AG10803 (cell line): ENCODE measurements at regions not wholly inside any gene's neighbourhood (a gene's known extent, or its start where the extent isn't known, plus 50 kb on each side); places are given as distances from the start of the nearest gene placed in this dataset.

Experiments used
- DNase-seq: peaks from one replicate; pipeline ENCODE4 v3.0.0; 2010; ENCODE audit warnings: low read depth
- H3K4me3 ChIP-seq: 2 replicates; pipeline ENCODE4 v1.5.1; 2011; ENCODE audit warnings: mild to moderate bottlenecking, low read length, control low read depth
- TF ChIP-seq, protein P1 (sequence below): conservative IDR thresholded peaks from 2 replicates; pipeline ENCODE4 v1.5.1; 2011; ENCODE audit warnings: mild to moderate bottlenecking, low read length, control low read depth, inconsistent platforms

DNA sequence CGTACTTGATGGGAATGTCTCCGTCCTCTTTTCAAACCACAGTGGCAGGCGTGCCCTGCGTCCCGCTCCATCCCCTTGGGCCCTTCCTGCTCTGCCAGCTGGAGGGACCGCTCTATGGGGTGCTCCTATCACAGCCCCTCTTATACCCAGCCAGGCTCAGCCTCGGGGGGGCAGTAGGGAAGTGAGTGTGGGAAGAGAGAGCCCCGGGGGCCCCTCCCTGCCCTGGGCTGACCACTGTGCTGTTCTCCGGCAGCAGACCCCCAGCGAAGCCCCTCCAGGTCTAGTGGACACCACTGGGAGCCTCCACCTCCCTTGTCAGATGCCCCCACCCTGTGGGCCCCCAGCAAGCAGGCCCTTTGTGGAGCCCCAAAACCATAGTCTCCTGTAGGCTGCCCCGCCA is 572.5 kb downstream of the BRD1 start:
- H3K4me3 ChIP-seq, result no peak overlapping the region
- TF ChIP-seq, protein P1, sequence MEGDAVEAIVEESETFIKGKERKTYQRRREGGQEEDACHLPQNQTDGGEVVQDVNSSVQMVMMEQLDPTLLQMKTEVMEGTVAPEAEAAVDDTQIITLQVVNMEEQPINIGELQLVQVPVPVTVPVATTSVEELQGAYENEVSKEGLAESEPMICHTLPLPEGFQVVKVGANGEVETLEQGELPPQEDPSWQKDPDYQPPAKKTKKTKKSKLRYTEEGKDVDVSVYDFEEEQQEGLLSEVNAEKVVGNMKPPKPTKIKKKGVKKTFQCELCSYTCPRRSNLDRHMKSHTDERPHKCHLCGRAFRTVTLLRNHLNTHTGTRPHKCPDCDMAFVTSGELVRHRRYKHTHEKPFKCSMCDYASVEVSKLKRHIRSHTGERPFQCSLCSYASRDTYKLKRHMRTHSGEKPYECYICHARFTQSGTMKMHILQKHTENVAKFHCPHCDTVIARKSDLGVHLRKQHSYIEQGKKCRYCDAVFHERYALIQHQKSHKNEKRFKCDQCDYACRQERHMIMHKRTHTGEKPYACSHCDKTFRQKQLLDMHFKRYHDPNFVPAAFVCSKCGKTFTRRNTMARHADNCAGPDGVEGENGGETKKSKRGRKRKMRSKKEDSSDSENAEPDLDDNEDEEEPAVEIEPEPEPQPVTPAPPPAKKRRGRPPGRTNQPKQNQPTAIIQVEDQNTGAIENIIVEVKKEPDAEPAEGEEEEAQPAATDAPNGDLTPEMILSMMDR, result no peak

DNA sequence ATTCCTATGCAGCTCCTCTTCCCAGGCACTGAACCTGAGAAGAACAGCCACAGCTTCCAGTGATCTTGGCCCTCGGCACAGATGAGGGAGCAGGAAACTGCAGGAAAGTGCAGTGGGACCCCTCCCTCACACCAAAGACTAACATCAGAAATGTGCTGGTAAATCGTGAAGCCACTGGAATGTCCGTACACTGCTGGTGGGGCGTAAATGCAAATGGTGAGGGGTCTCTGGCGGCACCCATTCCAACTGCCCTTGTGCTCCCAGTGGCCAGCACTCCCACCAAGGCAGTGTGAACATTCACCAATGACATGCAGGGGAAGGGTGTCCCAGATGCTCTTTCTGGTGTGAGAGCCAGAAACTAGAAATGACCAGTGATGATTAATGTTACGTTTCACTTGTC is 574.0 kb downstream of the BRD1 start:
- TF ChIP-seq, protein P1, result no peak
- H3K4me3 ChIP-seq, result no peak overlapping the region
- DNase-seq, result no peak

More for the DNA sequence above, 572.5 kb downstream of the BRD1 start:
- DNase-seq, result no peak

DNA sequence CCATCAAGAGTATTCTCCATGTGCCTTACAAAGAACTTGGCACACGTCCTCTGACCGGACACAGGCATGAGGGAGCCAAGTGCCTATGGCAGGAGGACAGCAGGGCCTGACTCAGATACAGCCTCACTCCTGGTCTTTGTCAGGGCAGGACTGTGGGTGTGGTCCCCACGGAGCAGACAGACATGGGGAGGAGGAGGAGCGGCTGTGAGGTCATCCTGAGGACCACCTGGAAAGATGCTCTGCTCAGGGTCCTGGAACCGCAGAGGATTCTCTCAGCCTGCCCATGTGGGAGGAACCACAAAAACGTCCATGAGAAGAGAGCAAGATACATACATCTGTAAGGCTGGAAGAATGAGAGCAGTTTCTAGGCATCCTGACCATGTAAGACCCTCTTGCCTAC is 576.3 kb downstream of the BRD1 start:
- H3K4me3 ChIP-seq, result no peak overlapping the region
- DNase-seq, result no peak
- TF ChIP-seq, protein P1, result no peak

DNA sequence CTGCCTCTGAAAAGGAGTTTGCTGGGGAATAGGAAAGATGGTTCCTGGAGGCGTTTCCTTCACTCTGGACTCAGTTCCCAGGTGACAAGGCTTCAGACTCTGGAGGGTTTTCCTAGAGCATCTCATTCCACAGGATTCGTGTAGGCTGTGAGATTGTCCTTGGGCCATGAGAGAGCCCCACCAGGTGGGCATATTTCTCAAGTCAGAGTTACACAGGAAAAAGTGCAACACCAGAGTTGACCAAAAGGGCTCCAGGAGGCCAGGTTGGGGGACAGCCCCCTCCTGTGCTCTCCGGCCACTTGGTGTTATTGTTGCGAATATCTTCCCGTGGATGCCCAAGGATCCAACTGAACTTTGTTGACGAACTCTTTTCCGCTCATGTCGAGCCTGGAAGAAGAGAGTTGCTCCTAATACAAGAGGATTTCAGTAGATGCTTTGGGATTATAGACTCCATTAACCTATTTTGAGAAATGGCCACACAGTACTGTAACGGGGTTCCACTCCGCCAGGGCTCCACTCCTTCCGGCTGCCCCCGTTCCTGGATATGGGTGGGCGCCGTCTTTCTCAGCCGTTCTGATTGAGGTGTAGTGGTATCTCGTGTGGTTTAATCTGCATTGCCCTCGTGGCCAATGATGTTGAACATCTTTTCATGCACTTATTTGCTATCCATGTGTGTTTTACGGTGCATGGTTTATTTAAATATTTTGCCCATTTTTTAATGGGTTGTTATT is 580.3 kb downstream of the BRD1 start:
- H3K4me3 ChIP-seq, result no peak overlapping the region
- DNase-seq, result no peak

DNA sequence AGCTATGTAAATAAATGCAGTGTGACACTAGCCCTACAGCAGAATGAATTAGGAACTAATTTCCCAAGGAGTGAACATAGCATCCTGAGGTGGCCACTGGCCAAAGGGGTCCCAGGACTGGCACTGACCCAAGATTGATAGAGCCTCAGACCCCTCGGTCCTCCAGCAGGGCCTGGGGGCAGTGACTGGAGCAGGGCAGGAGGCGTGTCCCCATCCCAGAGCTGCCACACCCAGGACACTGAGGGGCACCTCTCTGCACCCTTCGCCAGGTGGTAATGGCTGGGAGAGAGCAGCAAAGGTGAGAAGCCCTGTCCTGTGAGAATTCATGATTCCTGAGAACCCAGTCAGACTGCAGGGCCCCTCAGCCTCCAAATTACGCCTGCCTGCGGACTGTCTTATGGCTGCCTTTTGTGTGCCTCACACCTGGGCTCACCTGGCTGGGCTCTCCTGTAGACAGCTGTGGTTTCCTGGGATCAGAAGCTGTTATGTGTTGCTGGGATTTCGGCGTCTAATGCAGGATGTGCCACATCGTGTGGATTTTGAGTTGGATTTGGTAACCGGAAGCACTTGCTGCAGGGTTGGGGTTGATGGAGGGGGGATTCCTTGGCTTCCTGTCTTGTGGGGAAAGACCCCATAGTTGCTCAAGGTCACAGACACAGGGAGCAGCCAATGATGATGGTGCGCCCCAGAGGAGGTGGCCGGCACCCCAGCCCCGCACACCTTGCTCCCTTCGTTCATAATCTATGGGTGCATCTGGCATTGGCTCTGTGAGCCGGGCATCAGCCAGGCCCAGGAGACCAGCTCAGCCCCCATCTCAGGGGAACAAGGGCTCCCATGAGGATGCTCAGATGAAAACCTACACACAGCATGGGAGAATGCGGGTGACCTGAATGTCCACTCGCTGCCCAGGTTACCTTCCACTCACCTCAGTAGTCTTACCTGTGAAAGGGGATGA is 582.9 kb downstream of the BRD1 start:
- H3K4me3 ChIP-seq, result no peak overlapping the region
- DNase-seq, result no peak
- TF ChIP-seq, protein P1, result no peak

More for the DNA sequence above, 580.3 kb downstream of the BRD1 start:
- TF ChIP-seq, protein P1, result no peak

DNA sequence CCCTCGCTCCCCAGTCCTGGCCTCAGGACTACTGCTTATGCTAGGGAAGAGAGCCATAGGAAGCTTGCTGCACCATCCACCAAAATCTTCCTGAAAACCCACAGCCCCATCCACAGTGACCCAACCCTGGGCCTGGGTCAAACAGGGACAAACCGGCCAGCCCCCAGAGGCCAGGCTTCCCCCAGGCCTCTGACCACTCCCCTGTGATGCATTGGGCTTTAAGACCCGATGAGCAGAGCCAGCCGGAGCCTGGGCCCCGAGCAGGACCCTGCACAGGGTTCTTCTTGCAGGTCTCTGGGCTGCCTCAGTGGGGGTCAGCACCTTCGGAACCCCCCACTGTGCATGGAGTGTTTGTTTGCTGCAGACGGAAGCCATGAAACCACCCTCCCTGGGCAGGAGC is 583.7 kb downstream of the BRD1 start:
- no peak for DNase-seq
- TF ChIP-seq, protein P1, result no peak

DNA sequence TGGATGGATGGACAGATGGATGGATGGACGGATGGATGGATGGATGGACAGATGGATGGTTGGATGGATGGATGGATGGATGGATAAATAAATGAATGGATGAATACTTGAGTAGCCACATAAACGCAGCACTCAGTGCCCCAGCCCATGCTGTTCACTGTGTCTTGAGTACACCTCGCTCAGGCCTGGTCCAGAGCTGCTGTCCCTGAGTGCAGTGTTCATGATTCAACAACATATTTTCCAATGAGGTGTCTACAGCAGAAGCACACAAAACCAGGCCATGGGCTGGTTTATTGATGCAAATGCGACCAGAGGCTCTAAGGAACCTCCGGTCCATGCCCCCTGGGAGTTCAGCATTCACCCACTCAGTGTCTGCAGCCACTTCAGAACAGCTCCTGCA is 584.3 kb downstream of the BRD1 start:
- no peak overlapping the region for H3K4me3 ChIP-seq
- TF ChIP-seq, protein P1, result no peak
- no peak for DNase-seq

More for the DNA sequence above, 583.7 kb downstream of the BRD1 start:
- H3K4me3 ChIP-seq, result no peak overlapping the region
